ENCODE measurements at regions not wholly inside any gene's neighbourhood (a gene's known extent, or its start where the extent isn't known, plus 50 kb on each side); places are given as distances from the start of the nearest gene placed in this dataset.

DNA sequence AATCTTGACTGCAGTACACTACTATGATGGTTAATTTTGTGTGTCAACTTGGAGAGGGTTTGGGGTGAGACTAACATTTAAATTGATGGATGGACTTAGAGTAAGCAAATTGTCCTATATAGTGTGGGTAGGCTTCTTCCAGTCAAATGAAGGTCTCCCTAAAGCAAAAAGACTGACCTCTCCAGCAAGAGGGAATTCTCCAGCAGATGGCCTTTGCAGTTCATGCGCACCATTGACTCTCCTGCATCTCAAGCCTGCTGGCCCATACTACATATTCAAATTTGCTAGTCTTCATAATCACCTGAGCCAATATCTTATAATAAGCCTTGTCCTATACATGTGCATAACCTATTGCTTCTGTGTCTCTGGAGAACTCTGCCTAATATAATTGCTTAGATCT is 260.2 kb downstream of the RERGL start:
- TF ChIP-seq, protein P1, sequence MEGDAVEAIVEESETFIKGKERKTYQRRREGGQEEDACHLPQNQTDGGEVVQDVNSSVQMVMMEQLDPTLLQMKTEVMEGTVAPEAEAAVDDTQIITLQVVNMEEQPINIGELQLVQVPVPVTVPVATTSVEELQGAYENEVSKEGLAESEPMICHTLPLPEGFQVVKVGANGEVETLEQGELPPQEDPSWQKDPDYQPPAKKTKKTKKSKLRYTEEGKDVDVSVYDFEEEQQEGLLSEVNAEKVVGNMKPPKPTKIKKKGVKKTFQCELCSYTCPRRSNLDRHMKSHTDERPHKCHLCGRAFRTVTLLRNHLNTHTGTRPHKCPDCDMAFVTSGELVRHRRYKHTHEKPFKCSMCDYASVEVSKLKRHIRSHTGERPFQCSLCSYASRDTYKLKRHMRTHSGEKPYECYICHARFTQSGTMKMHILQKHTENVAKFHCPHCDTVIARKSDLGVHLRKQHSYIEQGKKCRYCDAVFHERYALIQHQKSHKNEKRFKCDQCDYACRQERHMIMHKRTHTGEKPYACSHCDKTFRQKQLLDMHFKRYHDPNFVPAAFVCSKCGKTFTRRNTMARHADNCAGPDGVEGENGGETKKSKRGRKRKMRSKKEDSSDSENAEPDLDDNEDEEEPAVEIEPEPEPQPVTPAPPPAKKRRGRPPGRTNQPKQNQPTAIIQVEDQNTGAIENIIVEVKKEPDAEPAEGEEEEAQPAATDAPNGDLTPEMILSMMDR (IDR thresholded peaks at IDR 0.05; ENCODE audit: partially characterized antibody, unreplicated experiment) = no peak
- H3K27ac Mint-ChIP-seq (ENCODE audit: unreplicated experiment) = no peak overlapping the region
- no peak overlapping the region for H3K4me3 Mint-ChIP-seq (ENCODE audit: unreplicated experiment)
- H3K27me3 Mint-ChIP-seq (ENCODE audit: unreplicated experiment) = no peaks in the 10 kb centered on the region
- H3K9me3 Mint-ChIP-seq (ENCODE audit: unreplicated experiment) = no peaks in the 10 kb centered on the region
- H3K4me1 Mint-ChIP-seq (ENCODE audit: low read depth, unreplicated experiment) = no peaks in the 10 kb centered on the region
- H3K36me3 Mint-ChIP-seq (ENCODE audit: unreplicated experiment) = no peaks in the 10 kb centered on the region
- DNase-seq = no peak

DNA sequence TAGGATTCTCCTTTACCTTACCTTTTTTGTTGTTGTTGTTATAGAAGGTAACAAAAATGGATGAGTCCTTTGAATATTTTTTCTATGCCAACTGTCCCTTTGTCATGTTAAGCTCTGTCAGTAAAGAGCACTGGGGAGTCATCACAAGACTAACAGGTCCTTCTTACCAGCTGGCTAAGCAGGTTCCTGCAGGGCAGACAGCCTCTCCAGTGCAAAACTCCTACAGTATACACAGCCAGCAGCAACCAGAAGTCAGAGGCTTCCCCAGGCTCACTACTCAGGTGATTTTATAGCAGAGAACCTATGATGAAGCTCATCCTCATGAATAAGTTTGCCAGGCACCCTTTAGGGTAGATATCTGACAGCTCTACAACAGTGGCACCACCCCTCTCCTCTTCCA is 271.1 kb downstream of the RERGL start:
- DNase-seq = no peak
- Mint-ChIP-seq H3K27ac (ENCODE audit: unreplicated experiment) (no peak overlapping the region), H3K36me3 (ENCODE audit: unreplicated experiment) (no peaks in the 10 kb centered on the region), H3K9me3 (ENCODE audit: unreplicated experiment) (peaks cover 1% of the 10 kb centered on the region), H3K27me3 (ENCODE audit: unreplicated experiment) (peaks cover 3% of the 10 kb centered on the region), H3K4me3 (ENCODE audit: unreplicated experiment) (no peak overlapping the region), H3K4me1 (ENCODE audit: low read depth, unreplicated experiment) (no peaks in the 10 kb centered on the region)
- TF ChIP-seq, protein P1 (IDR thresholded peaks at IDR 0.05; ENCODE audit: partially characterized antibody, unreplicated experiment) = no peak

DNA sequence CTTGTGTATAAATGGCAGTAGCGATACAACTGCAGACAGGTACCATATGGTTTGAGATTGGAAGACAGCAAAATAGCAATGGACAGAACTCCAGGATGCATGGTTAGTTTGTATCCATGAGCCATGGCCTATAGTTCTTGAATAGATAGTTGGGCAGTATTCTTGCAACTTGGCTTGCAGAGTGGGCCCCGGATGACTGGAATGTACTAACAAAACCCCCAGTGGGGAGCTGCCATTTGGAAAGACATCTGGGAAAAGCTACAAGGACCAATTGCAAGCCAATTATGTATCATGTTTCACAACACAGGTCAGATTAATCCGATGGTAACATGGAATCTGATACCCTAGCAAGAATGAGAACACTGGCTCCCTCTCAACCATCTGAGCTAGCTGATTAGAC is 279.6 kb downstream of the RERGL start:
- H3K27me3 Mint-ChIP-seq (ENCODE audit: unreplicated experiment) = peaks cover 4% of the 10 kb centered on the region
- H3K36me3 Mint-ChIP-seq (ENCODE audit: unreplicated experiment) = peaks cover 6% of the 10 kb centered on the region
- H3K27ac Mint-ChIP-seq (ENCODE audit: unreplicated experiment) = no peak overlapping the region

DNA sequence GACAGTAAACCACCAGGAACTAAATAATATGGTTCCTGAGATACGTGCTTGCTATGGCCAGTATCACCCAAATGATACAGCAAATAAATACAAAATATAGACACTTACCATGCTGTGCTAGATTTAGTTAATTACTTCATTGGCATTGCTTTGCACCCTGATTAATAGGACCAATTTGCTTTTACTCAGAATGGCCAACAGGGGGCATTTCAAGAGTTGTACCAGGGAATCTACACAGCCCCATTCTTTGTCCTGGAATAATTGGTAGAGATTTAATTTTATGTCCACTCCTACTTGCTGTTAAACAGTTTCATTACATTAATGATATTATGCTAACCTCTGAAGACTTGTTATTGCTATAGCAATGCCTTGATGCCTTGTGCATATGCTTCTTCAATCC is 280.8 kb downstream of the RERGL start:
- H3K27ac Mint-ChIP-seq (ENCODE audit: unreplicated experiment) = no peak overlapping the region
- TF ChIP-seq, protein P1 (IDR thresholded peaks at IDR 0.05; ENCODE audit: partially characterized antibody, unreplicated experiment) = no peak
- no peak overlapping the region for H3K4me3 Mint-ChIP-seq (ENCODE audit: unreplicated experiment)
- peaks cover 2% of the 10 kb centered on the region for H3K27me3 Mint-ChIP-seq (ENCODE audit: unreplicated experiment)
- H3K4me1 Mint-ChIP-seq (ENCODE audit: low read depth, unreplicated experiment) = peaks cover 6% of the 10 kb centered on the region
- peaks cover 4% of the 10 kb centered on the region for H3K9me3 Mint-ChIP-seq (ENCODE audit: unreplicated experiment)
- no peak for DNase-seq
- peaks cover 6% of the 10 kb centered on the region for H3K36me3 Mint-ChIP-seq (ENCODE audit: unreplicated experiment)

More for the DNA sequence above, 279.6 kb downstream of the RERGL start:
- Mint-ChIP-seq H3K9me3 (ENCODE audit: unreplicated experiment) (peaks cover 5% of the 10 kb centered on the region), H3K4me3 (ENCODE audit: unreplicated experiment) (no peak overlapping the region), H3K4me1 (ENCODE audit: low read depth, unreplicated experiment) (peaks cover 6% of the 10 kb centered on the region)
- DNase-seq = no peak
- TF ChIP-seq, protein P1 (IDR thresholded peaks at IDR 0.05; ENCODE audit: partially characterized antibody, unreplicated experiment) = no peak

DNA sequence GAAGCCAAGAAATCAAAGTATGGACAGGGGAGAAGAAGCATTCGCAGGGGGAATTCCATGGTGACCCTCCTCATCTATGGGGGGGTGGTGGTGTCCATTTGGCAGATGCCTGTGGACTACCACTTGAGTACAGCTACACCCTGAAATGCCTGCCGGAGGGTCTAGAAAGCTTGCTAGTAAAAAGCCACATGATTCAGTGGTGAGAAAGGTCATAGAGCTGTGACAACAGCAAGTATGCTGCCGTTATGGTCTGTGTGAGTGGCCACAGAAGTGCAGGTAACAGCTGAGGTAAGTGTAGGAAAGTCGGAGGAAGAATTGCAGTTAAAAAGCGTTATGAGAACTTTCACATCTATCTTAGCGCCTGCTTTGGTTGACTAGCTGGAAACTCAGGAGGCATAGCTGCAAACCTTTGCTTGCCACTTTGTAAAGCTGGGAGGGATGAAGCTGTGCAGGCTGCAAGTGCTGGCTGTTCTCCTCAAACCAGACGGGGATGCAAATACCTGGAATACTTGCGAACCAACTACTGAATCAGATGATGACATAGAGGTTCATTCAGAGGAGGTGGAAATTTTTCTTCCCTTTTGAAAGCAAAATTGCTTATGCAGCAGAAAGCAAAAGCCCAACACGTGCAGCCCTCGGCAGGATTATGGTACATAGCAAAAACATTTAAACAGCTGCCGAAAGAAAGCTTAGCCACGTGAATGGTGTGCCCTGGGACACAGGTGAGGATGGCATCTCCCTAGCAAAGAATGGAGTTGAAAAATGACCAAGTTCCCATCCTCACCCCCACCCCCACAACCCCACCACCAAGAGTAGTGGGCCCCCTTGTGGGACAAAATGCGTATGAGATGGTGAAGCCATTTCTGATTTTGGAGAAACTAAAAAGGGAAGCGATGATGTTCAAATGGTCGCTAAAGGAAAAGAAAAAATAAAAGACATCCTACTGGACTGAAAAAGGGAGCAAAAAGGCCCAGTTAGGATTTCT is 287.0 kb downstream of the RERGL start:
- H3K4me1 Mint-ChIP-seq (ENCODE audit: low read depth, unreplicated experiment) = no peaks in the 10 kb centered on the region
- no peak overlapping the region for H3K4me3 Mint-ChIP-seq (ENCODE audit: unreplicated experiment)
- no peaks in the 10 kb centered on the region for H3K9me3 Mint-ChIP-seq (ENCODE audit: unreplicated experiment)
- TF ChIP-seq, protein P1 (IDR thresholded peaks at IDR 0.05; ENCODE audit: partially characterized antibody, unreplicated experiment) = no peak
- H3K27me3 Mint-ChIP-seq (ENCODE audit: unreplicated experiment) = peaks cover 2% of the 10 kb centered on the region
- no peak for DNase-seq
- H3K36me3 Mint-ChIP-seq (ENCODE audit: unreplicated experiment) = peaks cover 4% of the 10 kb centered on the region
- H3K27ac Mint-ChIP-seq (ENCODE audit: unreplicated experiment) = no peak overlapping the region
